Ovary (tissue), 7 donors: ENCODE measurements at regions not wholly inside any gene's neighbourhood (a gene's known extent, or its start where the extent isn't known, plus 50 kb on each side); places are given as distances from the start of the nearest gene placed in this dataset.
"Not testable (repeated sequence)": the region's sequence is repeated elsewhere in the genome, so short reads cannot be mapped to it uniquely, and the experiment has no call there.

Source experiments
- DNase-seq, 5 donors: peaks; one replicate each; pipeline ENCODE4 v3.0.0-alpha.2; 2019 to 2020
- H3K27ac ChIP-seq, 2 donors: fragments of 200-600 bp; one replicate each; pipeline versions ENCODE4 v1.5.1 to v1.8.0; 2019 to 2022
- H3K27me3 ChIP-seq: fragments of 200-600 bp; one replicate; pipeline ENCODE4 v1.8.0; 2022
- H3K36me3 ChIP-seq: fragments of 200-600 bp; sonication (generic); one replicate; pipeline ENCODE4 v1.5.1; 2019
- H3K4me1 ChIP-seq: one replicate; pipeline ENCODE4 v1.8.1; 2013; ENCODE audit warnings: mild to moderate bottlenecking, moderate library complexity; ENCODE audit not compliant: insufficient read depth
- H3K4me3 ChIP-seq: fragments of 200-600 bp; sonication (generic); one replicate; pipeline ENCODE4 v1.5.1; 2017
- H3K9me3 ChIP-seq, 2 donors: fragments of 200-600 bp in 1 of 2; sonication (generic) in 1 of 2; one replicate each; pipeline versions ENCODE4 v1.5.1 to v1.8.1; 2013 to 2019; ENCODE audit warnings: mild to moderate bottlenecking in 1 of 2, moderate library complexity in 1 of 2
- CTCF ChIP-seq, 3 donors: fragments of 450-650 bp in 2 of 3; fragments of 200-600 bp in 1 of 3; IDR thresholded peaks; one replicate each; pipeline versions ENCODE4 v1.5.1 to v1.8.0; 2016 to 2022; ENCODE audit warnings: antibody characterized with exemption in 3 of 3, mild to moderate bottlenecking in 1 of 3
- EP300 ChIP-seq: sonication (generic); formaldehyde crosslinking; IDR thresholded peaks from one replicate; pipeline ENCODE4 v1.6.1; 2017; ENCODE audit warnings: antibody characterized with exemption
- POLR2A ChIP-seq: fragments of 450-650 bp; IDR thresholded peaks from one replicate; pipeline ENCODE4 v1.6.1; 2017; ENCODE audit warnings: antibody characterized with exemption, mild to moderate bottlenecking, moderate library complexity
- WGBS, 3 donors: extraction: QIAGEN DNeasy Blood & Tissue Kit in 1 of 3; methylation state at CpG; one replicate each; pipeline versions ENCODE4 v1.1.5 to v1.1.7; 2013 to 2017; 5-methylcytosine and 5-hydroxymethylcytosine counted together
- intact Hi-C, 4 donors: fragments of 100-400 bp; cut with DNase I; formaldehyde crosslinking; loops; one replicate each; pipeline versions ENCODE4 v1.11.0 to v1.15.1; 2022 to 2023
- donor health status: DM: no; HTN: no; CAD: no; lungs with moderate emphysema.
- donor health status: DM: no; HTN: no; CAD: no.
- donor health status: Bipolar disorder and iron deficiency.
- donor health status: DM: no; HTN: no; CAD: no.
- donor health status: DM: yes; HTN: yes; CAD: no.

DNA sequence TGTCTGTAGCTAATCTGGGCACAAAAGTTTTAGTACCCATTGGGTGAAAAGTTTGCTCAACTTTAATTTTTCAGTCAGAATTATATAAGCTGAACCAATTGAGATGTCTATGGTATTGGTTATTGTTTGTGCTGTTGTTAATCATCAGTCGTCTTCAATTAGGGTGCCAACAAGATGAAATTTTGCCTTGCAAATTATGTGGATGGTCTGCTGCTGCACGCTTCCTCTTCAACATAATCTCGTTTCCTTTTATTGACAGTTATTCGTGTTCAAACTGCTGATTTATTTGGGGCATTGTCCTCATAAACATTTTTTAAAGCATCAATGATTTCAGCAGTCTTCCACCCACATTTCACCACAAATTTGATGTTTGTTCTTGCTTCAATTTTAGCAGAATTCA, 194.0 kb downstream of the HTR1A start:
- TF ChIP-seq POLR2A (no peak), EP300 (no peak), CTCF (IDR thresholded peaks at IDR 0.05) (no peak)

GRCh38 chr5:63760965-63761364, 201.3 kb downstream of the HTR1A start:
- intact Hi-C loops = no loop called here
- DNase-seq = no peak
- Histone ChIP-seq H3K27me3 (no peaks in the 10 kb centered on the region), H3K4me1 (no peaks in the 10 kb centered on the region), H3K4me3 (no peak overlapping the region), H3K36me3 (no peaks in the 10 kb centered on the region), H3K9me3 (no peaks in the 10 kb centered on the region), H3K27ac (no peak overlapping the region)
- TF ChIP-seq POLR2A = no peak
- TF ChIP-seq EP300 = no peak
- TF ChIP-seq CTCF (IDR thresholded peaks at IDR 0.05) = no peak
- WGBS, 3 donors = 88 to 92% (median 91%) methylated on average over 5 of the region's 5 CpGs

More for the DNA sequence above, 194.0 kb downstream of the HTR1A start:
- Histone ChIP-seq H3K27me3 (no peaks in the 10 kb centered on the region), H3K4me1 (no peaks in the 10 kb centered on the region), H3K27ac (no peak overlapping the region), H3K4me3 (no peak overlapping the region), H3K36me3 (no peaks in the 10 kb centered on the region), H3K9me3 (no peaks in the 10 kb centered on the region)
- DNase-seq = no peak
- 68 to 70% (median 69%) methylated on average over 4 of the region's 4 CpGs for WGBS, 3 donors
- intact Hi-C loops = no loop called here

DNA sequence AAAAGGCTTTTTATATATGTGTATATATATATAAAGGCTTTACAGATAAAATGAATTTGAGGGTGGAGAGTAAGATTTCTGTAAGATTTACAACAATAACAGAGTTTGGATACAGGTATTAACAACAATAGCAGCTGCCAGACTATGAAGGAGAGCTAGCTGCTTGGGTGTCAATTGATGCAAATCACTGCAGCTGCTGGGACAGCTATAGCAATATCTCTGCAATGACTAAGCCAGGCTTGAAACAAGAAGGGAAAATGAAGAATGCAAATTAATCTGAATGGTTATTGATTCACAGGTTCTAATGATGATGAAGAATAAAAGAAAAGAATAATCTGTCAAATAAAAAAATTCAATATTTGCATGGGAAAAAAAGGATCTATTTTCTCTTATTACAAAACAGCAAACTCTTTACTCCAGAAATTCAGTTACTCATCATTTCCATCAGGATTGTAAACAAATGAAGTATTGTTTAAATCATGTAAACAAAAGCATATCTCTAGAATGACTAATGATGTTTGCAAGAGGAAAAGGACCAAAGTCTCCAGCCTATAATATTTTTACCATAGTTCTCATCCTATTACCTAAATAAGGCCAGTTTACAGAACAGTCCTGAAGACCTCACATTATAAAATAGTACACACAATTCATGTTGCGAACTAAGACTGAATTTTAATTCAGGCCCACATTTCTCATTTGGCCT, 219.0 kb downstream of the HTR1A start:
- Histone ChIP-seq H3K27ac (no peak overlapping the region), H3K4me3 (no peak overlapping the region), H3K4me1 (no peaks in the 10 kb centered on the region), H3K9me3 (no peaks in the 10 kb centered on the region), H3K27me3 (no peaks in the 10 kb centered on the region), H3K36me3 (no peaks in the 10 kb centered on the region)
- TF ChIP-seq EP300 = no peak
- TF ChIP-seq CTCF (IDR thresholded peaks at IDR 0.05) = no peak
- no peak for TF ChIP-seq POLR2A
- DNase-seq = no peak
- intact Hi-C loops = no loop called here
- 46 to 96% (median 56%) methylated on average over 1 of the region's 1 CpG for WGBS, 3 donors

- H3K9me3 ChIP-seq, H3K4me1 ChIP-seq, H3K36me3 ChIP-seq, H3K4me3 ChIP-seq, intact Hi-C loops, DNase-seq, H3K27me3 ChIP-seq, H3K27ac ChIP-seq: not testable (repeated sequence)
- WGBS, 3 donors = 76 to 83% (median 77%) methylated on average over 5 of the region's 5 CpGs
These were observed 229.4 kb downstream of the HTR1A start for GRCh38 chr5:63732880-63733279.

- no peaks in the 10 kb centered on the region for H3K9me3 ChIP-seq
- H3K27ac ChIP-seq = no peak overlapping the region
- 78 to 82% (median 80%) methylated on average over 1 of the region's 1 CpG for WGBS, 3 donors
- H3K36me3 ChIP-seq = no peaks in the 10 kb centered on the region
- intact Hi-C loops = no loop called here
- DNase-seq = no peak
- no peaks in the 10 kb centered on the region for H3K4me1 ChIP-seq
- no peaks in the 10 kb centered on the region for H3K27me3 ChIP-seq
- TF ChIP-seq POLR2A = no peak
- no peak for TF ChIP-seq EP300
- no peak for TF ChIP-seq CTCF (IDR thresholded peaks at IDR 0.05)
- H3K4me3 ChIP-seq = no peak overlapping the region
These were observed 234.7 kb downstream of the HTR1A start for GRCh38 chr5:63727583-63727982.
